Brain microvascular endothelial cell (primary cell): ENCODE measurements at regions not wholly inside any gene's neighbourhood (a gene's known extent, or its start where the extent isn't known, plus 50 kb on each side); places are given as distances from the start of the nearest gene placed in this dataset.

Experiments
- DNase-seq: peaks from one replicate; pipeline ENCODE4 v3.0.0-alpha.2; 2020
- H3K27ac ChIP-seq: fragments of 250-450 bp; sonication (Bioruptor Pico); 2 replicates; pipeline ENCODE4 v1.5.1; 2020; ENCODE audit warnings: mild to moderate bottlenecking, moderate library complexity
- H3K27me3 ChIP-seq: fragments of 250-450 bp; sonication (Bioruptor Pico); replicated peaks from 2 replicates; pipeline ENCODE4 v1.5.1; 2020; ENCODE audit warnings: mild to moderate bottlenecking
- H3K36me3 ChIP-seq: fragments of 250-450 bp; sonication (Bioruptor Pico); replicated peaks from 2 replicates; pipeline ENCODE4 v1.5.1; 2020; ENCODE audit warnings: mild to moderate bottlenecking
- H3K4me3 ChIP-seq: 2 replicates; pipeline ENCODE4 v1.5.1; 2011; ENCODE audit warnings: low read depth, mild to moderate bottlenecking, control low read depth, low read length, moderate library complexity
- in situ Hi-C: cut with HindIII; loops from 2 replicates; pipeline ENCODE4 v1.10.0; 2017; ENCODE audit warnings: low sequenced_read_pairs, low pct_ligation_motif_present
- TF ChIP-seq, protein P1 (sequence below): IDR thresholded peaks from 2 replicates; pipeline ENCODE4 v1.5.1; 2011; ENCODE audit warnings: low read depth, mild to moderate bottlenecking, moderate library complexity, low read length, control low read depth, inconsistent platforms; ENCODE audit errors: missing control alignments

GRCh38 chr12:88251798-88252197 is 109.7 kb downstream of the TMTC3 start:
- no peaks in the 10 kb centered on the region for H3K27me3 ChIP-seq
- in situ Hi-C loops = no loop called here

GRCh38 chr12:88253371-88253978 is 111.4 kb downstream of the TMTC3 start:
- Histone ChIP-seq H3K36me3 (no peaks in the 10 kb centered on the region), H3K27ac (no peak overlapping the region), H3K27me3 (no peaks in the 10 kb centered on the region), H3K4me3 (no peak overlapping the region)
- in situ Hi-C loops = no loop called here
- no peak for DNase-seq
- TF ChIP-seq, protein P1, sequence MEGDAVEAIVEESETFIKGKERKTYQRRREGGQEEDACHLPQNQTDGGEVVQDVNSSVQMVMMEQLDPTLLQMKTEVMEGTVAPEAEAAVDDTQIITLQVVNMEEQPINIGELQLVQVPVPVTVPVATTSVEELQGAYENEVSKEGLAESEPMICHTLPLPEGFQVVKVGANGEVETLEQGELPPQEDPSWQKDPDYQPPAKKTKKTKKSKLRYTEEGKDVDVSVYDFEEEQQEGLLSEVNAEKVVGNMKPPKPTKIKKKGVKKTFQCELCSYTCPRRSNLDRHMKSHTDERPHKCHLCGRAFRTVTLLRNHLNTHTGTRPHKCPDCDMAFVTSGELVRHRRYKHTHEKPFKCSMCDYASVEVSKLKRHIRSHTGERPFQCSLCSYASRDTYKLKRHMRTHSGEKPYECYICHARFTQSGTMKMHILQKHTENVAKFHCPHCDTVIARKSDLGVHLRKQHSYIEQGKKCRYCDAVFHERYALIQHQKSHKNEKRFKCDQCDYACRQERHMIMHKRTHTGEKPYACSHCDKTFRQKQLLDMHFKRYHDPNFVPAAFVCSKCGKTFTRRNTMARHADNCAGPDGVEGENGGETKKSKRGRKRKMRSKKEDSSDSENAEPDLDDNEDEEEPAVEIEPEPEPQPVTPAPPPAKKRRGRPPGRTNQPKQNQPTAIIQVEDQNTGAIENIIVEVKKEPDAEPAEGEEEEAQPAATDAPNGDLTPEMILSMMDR = no peak

More at GRCh38 chr12:88251798-88252197, 109.7 kb downstream of the TMTC3 start:
- no peak overlapping the region for H3K4me3 ChIP-seq
- H3K27ac ChIP-seq = no peak overlapping the region
- DNase-seq = no peak
- TF ChIP-seq, protein P1 = no peak
- H3K36me3 ChIP-seq = no peaks in the 10 kb centered on the region

DNA sequence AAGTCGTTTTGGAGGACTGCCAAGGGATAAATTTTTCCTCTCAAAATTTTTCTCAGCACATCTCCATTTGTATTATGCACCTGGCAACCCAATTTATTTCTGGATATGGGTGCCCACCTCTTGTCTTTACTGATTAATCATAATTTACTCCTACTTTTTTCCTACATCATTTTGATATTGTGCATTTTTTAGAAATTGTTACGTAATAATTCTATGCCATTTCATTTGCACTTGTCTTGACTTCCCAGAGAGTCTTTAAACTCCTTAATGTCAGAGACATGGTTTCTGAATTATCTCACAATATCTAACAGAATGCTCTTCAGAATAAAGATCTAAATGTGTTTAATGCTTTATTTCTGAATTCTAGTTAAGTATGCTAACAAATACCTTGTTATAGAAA is 113.1 kb downstream of the TMTC3 start:
- DNase-seq = no peak
- in situ Hi-C loops = no loop called here
- Histone ChIP-seq H3K27ac (no peak overlapping the region), H3K4me3 (no peak overlapping the region), H3K27me3 (no peaks in the 10 kb centered on the region), H3K36me3 (no peaks in the 10 kb centered on the region)
- TF ChIP-seq, protein P1 = no peak

DNA sequence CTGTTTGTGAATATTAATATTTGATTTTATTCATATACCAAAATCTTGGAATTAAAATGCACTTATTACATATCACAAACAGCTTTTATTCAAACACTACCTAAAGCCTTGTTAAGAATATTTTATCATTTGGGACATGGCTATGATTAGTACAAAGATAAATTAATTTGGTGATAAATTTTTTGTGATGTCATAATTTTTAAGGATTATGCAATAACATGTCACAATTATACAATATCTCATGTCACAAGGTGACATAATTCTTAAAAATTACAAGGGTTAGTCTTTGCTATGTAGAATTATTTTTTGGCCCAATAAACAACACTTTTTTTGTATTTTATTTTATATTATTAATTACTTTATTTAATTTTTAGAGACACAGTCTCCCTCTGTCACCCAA is 113.7 kb downstream of the TMTC3 start:
- H3K27me3 ChIP-seq = no peaks in the 10 kb centered on the region
- H3K27ac ChIP-seq = no peak overlapping the region
- no peak for DNase-seq
- H3K4me3 ChIP-seq = no peak overlapping the region
- no peaks in the 10 kb centered on the region for H3K36me3 ChIP-seq
- in situ Hi-C loops = no loop called here
- TF ChIP-seq, protein P1 = no peak

- Histone ChIP-seq H3K27ac (no peak overlapping the region), H3K36me3 (no peaks in the 10 kb centered on the region), H3K27me3 (no peaks in the 10 kb centered on the region), H3K4me3 (no peak overlapping the region)
- in situ Hi-C loops = no loop called here
- TF ChIP-seq, protein P1 = no peak
- no peak for DNase-seq
These were observed 116.3 kb downstream of the TMTC3 start for GRCh38 chr12:88258396-88258795.

DNA sequence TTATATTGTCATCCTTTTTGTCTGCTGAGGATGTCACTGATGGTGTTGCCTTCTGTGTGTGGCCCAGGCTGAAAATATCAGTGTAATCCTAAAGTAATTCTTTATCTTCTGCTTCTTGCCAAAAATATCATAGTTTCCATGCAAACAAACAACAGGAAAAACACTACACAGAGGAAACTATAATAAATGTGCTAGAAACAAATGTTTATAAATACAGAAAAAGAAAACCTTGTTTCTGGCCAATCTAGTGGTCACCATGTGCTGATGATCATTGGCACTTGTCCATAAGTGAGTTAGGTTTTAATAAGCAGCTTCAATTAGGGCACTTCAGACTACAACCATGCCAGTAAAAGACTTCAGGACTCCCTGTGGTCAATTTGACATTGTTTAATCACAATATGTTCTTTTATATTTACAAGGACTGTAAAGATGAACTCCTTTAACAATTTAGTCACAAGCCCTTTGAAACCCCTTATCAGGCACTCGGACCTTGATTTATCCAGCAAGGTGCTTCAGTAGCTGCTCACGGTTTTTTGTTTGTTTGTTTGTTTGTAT is 124.8 kb downstream of the TMTC3 start:
- H3K27me3 ChIP-seq = no peaks in the 10 kb centered on the region
- in situ Hi-C loops = no loop called here
- TF ChIP-seq, protein P1 = no peak
- no peak overlapping the region for H3K27ac ChIP-seq
- no peak overlapping the region for H3K4me3 ChIP-seq
- no peak for DNase-seq
- H3K36me3 ChIP-seq = no peaks in the 10 kb centered on the region
